GM18499 (cell line): ENCODE measurements at regions not wholly inside any gene's neighbourhood (a gene's known extent, or its start where the extent isn't known, plus 50 kb on each side); places are given as distances from the start of the nearest gene placed in this dataset.
"Not testable (repeated sequence)": the region's sequence is repeated elsewhere in the genome, so short reads cannot be mapped to it uniquely, and the experiment has no call there.

Source experiments
- ATAC-seq: cut with Tn5 transposase; IDR thresholded peaks from one replicate; pipeline ENCODE4 v1.9.1; 2021; ENCODE audit warnings: moderate number of reproducible peaks; ENCODE audit not compliant: insufficient read depth, unreplicated experiment

DNA sequence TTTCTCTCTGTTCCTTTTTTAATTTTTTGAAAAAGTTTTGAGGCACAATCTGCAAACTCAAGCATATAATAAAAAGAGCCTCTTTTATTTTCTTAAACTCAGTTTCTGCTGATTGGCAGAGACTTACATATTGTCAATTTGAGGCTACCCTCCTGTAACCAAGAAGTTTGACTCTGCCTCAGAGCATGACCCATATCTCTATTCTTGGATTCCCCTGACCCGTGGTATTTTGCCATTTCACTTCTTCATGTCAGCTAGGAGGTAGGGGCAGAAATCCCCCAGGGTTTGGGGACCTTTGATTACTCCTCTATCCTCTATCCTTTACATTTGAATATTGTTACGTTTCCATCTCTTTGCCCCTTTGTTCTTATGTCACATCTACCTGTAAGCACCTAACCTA is 479.1 kb upstream of the ALCAM start:
- no peak for ATAC-seq

DNA sequence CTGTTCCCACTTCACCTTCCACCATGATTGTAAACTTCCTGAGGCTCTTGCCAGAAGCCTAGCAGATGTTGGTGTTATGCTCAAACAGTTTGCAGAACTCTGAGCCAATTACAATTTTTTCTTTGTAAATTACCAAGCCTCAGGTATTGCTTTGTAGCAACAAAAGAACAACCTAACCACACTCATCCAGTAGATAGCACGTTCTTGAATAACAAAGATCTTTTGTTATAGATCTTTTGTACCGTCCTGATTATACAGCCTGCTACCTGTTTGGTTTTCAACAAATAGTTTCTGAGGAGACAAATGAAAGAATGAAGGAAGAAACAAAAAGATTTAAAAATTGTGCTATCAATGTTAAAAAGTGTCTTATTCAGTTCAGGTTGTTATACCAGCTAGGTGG is 474.7 kb upstream of the ALCAM start:
- no peak for ATAC-seq

DNA sequence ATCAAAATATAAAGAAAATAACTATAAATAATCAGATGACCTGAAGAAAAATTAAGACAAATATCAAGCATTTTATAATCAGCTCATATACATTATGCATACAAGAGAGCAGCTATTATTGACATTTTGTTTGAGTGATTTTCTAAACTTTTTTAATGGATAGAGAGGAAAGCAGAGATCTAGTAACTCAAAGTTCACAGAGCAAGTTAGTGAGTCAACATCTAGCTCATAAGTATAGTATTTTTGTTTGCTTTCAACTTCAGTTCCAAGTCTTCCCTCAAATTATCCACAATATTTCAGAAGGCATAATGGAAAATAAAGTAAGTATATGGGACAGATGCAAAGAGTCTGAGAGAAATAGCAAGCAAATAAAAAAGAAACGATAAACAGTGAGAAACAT is 470.1 kb upstream of the ALCAM start:
- ATAC-seq = no peak

DNA sequence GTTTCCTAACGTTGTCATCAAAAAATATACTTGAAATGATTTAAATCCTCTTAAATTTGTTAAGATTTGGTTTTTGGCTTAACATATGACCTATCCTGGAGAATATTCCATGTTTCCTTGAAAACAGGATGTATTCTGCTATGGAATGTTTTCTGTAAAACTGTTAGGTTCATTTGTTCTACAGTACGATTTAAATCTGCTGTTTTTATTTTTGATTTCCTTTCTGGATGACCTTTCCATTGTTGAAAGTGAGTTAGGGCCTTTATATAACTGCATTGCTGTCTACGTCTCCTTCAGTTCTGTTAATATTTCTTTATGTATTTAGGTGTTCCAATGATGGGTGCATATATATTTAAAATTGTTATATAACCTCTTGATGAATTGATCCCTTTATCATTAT is 465.3 kb upstream of the ALCAM start:
- no peak for ATAC-seq

DNA sequence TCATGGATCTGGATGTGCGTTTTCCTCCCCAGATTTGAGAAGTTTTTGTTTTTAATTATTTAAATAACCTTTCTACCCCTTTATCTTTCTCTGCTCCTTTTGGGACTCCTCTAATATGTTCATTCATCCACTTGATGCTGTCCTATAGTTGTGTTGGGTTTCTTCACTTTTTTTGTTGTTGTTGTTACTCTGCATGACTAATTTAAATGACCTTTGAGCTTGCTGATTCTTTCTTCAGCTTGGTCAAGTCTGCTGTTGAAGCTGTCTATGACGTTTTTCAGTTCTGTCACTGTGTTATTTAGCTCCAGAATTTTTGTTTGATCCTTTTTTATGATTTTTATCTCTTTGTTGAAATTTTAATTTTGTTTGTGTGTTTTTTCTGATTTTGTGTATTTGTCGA is 463.6 kb upstream of the ALCAM start:
- ATAC-seq = no peak

DNA sequence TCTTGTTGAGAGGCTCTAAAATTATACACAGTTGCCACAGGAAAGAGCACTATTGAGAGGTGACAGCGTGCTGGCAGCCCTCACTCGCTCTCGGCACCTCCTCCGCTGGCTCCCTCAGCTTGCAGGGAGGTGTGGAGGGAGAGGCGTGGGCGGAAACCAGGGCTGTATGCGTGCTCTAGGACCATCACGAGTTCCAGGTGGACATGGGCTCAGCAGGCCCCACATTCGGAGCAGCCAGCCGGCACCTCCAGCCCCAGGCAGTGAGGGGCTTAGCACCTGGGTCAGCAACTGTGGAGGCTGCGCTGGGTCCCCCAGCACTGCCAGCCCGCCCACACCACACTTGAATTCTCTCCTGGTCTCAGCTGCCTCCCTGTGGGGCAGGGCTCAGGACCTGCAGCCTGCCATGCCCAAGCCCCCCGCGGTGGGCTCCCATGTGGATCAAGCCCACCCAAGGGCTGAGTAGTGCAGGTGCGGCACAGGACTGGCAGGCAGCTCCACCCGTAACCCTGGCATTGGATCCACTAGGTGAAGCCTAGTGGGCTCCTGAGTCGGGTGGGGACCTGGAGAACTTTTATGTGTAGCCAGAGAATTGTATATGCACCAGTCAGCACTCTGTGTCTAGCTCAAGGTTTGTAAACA is 460.6 kb upstream of the ALCAM start:
- ATAC-seq = no peak

DNA sequence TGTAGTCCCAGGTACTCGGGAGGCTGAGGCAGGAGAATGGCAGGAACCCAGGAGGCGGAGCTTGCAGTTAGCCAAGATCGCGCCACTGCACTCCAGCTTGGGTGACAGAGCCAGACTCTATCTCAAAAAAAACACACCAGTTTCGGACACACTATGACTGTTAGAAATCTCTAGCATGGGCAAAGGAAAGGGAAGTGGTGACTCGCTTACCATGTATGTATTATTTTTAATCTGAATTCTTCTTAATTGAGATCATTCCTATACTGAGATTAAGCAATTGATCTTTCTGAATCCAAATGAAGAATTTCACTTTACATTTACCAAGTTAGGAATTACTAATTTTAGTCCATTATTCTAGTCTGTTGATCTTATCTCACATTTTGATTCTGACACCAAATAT is 459.2 kb upstream of the ALCAM start:
- ATAC-seq = no peak

DNA sequence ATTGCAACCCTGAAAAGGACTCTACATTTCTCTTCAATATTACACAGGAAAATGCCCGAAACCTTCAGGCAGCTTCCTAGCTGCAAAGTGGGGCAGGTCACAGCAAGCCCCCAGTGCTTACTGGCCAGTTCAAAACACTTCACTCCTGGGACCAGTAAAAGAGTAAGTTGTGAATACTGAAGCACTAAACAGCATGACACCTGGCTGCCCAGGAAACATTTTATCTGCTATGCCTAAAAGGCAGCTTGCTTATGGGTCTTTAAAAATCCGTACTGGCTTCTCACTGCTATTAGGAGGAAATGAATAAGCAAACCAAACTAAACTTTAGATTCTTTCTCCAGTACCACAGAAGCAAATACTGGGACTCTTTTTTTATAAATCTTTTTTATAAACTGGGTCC is 457.9 kb upstream of the ALCAM start:
- ATAC-seq = no peak

DNA sequence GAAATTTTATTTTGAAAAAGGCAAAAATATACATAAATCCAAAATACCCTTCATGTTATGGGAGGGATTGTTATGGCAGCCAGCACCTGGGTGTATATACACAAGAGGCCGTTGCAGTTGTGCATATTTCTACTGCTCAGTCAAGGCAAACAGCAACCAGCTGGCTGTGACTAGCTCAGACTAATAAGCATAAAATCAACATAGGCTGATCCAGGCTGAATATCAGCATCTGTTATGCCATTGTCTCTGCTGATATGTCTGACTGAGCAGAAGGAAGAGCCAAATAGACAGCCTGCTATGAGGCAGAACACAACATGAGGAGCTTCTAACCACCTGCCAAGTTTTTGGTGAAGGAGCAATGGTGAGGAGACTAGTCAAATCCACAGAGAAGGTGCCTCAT is 457.5 kb upstream of the ALCAM start:
- no peak for ATAC-seq

DNA sequence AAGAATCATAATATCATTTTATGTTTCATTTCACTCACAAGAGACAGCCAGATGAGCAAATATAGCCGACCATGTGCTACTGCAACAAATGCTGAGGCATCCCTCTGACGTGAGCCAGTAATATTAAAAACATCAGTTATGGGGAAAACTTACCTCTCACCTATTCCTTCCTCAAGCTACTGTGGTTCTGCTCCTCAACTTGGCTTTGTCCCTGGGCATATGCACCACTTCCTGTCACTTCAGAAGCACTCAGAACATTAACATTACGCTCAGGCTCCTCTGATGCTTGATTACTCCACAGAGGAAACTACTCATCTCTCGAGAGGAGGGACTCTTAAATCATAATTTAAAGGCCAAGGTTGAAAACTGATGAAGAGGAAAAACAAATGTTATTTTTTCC is 457.0 kb upstream of the ALCAM start:
- ATAC-seq = no peak

DNA sequence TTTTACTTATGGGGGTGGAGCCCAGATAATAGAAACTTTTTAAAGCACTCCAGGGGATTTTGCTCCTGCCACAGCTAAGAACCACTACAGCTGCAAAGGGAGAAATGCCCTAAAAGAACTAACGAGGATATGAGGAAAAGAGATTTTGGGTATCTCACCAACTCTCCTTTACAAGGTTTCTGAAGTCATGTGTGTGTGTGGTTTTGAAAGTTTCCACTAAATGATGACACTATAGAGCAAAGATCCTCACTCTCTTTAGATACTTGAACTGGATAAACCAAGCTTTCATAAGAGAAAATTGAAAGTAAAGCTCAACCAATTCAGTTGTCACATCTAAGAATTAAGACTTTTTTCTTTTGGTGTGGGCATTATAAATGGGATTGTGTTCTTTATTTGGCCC is 455.3 kb upstream of the ALCAM start:
- ATAC-seq = no peak

DNA sequence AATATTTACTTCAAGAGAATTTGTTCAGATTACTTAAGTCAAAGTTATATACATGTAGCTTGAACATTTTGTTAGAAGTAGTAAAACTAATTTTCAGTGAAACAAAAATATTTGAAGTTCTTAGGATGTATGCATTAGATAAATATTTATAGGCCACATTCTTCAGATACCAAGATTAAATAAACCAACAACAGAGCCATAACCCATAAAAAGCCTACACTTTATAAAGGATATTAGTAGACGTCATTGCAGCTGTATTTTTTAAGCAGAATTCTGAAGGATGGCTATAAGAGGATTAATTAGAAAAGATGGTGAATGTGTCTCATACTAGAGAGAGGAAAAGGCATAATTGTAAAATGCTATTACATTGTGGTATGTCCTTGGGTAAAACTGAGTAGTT is 449.7 kb upstream of the ALCAM start:
- no peak for ATAC-seq

DNA sequence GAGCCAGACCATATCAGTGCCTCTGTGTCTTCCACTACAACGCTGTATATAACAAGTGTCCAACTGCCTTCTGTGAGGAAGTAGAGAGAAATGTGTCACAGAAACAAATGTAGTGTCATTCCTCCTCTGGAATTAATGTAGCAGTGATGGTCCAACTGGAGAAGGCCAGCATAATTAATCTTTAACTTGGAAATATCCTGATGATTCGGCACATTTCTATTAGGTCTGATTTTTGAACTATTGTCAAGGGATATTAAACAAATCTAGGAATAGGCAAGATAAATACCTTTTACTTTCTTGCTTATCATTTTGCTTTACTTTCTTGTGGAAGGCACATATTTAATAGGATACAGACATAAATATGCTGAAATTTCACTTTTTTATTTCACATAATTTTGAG is 446.2 kb upstream of the ALCAM start:
- ATAC-seq = no peak

DNA sequence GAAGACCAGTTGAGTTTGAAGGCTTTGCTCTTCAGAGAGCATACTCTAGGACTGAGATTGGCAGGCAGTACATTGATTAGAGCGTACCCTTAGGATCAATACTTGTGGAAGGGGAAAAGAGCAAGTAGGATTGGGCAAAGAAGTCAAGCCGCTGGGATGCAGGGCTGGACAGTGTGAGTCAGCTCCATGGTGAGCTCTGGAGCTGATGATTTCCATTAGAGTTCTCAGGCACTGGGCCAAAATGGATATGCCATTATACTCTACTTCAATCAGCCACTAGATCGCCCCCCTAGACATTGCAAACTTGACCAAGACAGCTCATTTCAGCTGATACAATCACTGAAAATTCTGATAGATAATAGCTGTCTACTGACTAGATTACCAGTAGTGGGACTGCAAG is 432.7 kb upstream of the ALCAM start:
- ATAC-seq = no peak

DNA sequence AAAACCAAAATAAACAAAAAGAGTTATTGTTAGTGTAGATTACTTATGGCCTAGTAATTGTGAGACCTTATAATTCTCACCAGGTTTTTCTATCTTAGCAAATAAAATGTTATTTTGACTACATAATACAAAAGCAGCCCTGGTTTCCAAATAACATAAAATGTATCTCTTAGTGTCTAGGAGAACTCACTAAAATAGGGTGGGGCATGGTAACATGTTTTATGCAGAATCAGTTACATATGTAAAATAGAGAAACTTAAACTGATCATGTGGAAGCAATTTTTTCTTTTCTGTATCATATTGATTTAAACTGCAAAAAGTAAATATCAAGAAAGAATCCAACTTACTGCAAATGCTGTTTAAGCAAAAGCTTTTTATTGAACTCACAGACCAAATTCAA is 431.1 kb upstream of the ALCAM start:
- no peak for ATAC-seq

DNA sequence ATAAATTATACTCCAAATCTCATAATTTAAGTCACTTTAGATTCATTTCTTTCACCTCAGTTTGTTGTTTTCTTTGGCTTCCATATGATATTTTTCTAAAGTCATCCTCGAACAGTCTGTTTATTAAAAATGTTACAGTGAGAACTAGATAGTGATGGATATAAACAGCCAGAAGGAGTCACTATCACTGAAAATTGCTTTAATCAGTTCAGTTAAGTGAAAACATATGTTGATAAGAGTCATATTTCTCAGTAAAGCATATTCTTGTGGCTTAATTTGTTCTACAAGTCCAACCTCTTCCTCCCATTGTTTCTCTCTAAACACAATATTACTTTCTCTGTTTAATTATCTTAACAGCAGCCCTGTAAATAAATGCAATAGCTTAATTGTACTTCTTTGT is 427.5 kb upstream of the ALCAM start:
- no peak for ATAC-seq

DNA sequence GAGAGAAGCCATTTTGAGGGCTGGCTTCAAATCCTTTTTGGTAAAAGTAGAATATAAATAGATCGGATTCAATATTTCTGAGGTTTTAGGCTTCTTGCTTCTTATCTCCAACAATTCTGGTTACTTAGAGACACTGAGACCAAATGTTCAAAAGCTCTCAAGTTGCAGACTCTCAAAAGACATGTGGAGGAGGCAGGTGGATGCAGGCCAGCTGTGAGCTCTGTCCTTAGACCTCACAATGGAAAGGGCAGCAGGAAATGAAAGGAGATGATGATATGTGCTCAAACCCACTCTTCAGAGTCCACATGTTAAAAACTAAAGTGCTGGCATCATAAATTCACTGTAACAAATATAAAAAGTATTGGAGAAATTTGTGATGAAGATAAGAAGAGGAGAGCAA is 424.9 kb upstream of the ALCAM start:
- ATAC-seq = no peak

DNA sequence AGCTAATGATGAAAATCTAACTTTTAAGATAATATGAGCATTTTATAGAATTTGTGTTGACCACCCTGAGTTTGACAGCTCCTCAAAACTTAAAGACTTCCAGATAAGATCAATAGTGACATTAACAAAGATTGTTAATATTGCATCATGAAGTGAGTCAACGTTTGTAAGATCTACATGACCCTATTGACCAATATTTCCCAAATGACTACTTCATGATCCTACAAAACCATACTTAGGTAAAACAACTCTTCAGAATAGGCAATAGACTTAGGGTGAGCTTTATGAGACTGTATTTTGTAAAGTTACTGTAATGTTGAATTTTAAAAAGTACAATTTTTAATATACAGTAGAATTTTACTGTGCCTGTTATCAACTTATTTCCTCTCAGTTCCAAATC is 422.7 kb upstream of the ALCAM start:
- ATAC-seq = no peak

DNA sequence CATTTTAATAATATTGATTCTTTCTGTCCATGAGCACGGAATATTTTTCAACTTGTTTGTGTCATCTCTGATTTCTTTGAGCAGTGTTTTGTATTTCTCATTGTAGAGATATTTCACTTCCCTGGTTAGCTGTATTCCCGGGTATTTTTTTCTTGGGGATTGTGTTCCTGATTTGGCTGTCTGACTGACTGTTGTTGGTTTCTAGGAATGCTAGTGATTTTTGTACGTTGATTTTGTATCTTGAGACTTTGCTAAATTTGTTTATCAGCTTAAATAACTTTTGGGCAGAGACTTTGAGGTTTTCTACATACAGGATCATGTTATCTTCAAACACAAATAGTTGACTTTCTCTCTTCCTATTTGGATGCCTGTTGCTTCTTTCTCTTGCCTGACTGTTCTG is 418.8 kb upstream of the ALCAM start:
- ATAC-seq = no peak

DNA sequence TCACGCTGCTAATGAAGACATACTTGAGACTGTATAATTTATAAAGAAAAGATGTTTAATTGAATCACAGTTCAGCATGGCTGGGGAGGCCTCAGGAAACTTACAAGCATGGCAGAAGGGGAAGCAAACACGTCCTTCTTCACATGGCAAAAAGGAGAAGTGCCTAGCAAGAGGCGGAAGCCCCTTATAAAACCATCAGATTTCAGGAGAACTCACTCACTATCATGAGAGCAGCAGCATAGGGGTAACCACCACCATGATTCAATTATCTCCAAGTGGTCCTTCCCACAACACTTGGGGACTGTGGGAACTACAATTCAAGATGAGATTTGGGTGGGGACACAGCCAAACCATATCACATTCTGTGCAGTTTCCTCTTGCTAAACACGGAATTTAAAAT is 416.9 kb upstream of the ALCAM start:
- not testable (repeated sequence) for ATAC-seq

DNA sequence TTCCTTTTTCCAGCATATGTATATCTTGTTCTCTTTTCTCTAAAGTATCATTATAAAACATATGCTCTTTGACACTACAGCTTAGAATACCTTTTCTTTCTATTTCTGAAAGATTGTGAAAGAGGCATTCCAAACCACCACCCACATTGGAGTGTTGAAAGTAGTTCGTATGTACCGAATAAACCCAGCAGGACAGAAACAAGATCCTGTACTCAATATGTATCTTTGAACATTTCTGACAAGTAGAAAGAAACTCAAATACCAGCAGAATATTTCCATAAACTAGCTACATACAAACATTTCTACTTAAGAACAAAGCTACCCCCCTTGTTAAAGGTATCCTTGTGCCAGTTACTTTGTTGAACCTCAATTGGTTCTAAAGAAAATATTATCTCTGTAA is 415.3 kb upstream of the ALCAM start:
- no peak for ATAC-seq

DNA sequence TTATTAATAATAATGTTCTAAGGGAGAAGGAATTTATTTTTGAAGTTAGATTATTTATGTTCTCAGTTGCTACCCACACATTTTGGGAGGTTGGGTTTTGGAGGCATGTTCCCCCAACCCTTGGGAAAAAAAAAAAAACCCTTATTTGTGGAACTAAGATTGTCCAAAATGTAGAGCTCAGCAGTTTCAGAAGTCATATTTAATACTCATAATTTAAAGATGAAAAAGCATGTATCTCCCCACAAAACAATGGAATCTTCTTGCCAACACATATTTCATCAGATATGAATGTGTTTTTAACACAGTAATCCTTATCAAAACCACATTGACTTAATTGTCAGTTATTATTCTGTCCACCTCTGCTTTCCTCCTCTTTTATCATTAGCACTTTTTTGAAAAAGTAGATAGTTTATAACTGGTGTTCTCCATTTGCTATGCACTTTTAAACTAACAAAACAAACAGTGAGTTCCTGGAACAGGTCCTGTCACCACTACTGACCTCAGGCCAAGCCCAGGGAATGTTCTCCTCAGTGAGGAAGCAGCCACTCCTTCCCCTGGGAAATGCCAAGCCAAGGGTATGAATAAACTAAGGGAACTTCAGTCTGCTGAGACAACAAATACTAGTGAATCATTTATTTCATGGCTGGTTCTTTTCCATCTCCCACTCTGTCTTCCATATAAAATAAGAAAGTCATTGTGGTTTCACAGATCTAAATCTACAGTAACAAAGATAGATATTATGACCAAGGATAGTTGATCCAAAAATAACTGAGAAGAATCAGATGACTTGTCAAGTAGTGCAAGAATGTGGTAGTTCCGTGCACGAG is 414.4 kb upstream of the ALCAM start:
- ATAC-seq = no peak
